COR-L47 (cell line): ENCODE measurements at regions not wholly inside any gene's neighbourhood (a gene's known extent, or its start where the extent isn't known, plus 50 kb on each side); places are given as distances from the start of the nearest gene placed in this dataset.
"Not testable (repeated sequence)": the region's sequence is repeated elsewhere in the genome, so short reads cannot be mapped to it uniquely, and the experiment has no call there.

ENCODE experiments used
- DNase-seq: peaks from one replicate; lab custom pipeline; 2025; lab: John Stamatoyannopoulos, UW

GRCh38 chr6:11326116-11326515 is 93.6 kb upstream of the NEDD9 start:
- DNase-seq, result no peak

- DNase-seq, result no peak
These were observed 92.1 kb upstream of the NEDD9 start for GRCh38 chr6:11324453-11325015.

- DNase-seq, result no peak
These were observed 91.4 kb upstream of the NEDD9 start for GRCh38 chr6:11323666-11324452.

GRCh38 chr6:11322252-11322885 is 89.9 kb upstream of the NEDD9 start:
- no peak for DNase-seq

GRCh38 chr6:11320914-11321597 is 88.6 kb upstream of the NEDD9 start:
- DNase-seq, result no peak

- DNase-seq, result no peak
These were observed 86.7 kb upstream of the NEDD9 start for GRCh38 chr6:11318835-11319813.

- DNase-seq, result no peak
These were observed 85.7 kb upstream of the NEDD9 start for GRCh38 chr6:11317885-11318771.

GRCh38 chr6:11315743-11316437 is 83.4 kb upstream of the NEDD9 start:
- no peak for DNase-seq

- DNase-seq, result no peak
These were observed 80.7 kb upstream of the NEDD9 start for GRCh38 chr6:11313207-11313606.

GRCh38 chr6:11311970-11312369 is 79.5 kb upstream of the NEDD9 start:
- no peak for DNase-seq

- DNase-seq, result no peak
These were observed 77.6 kb upstream of the NEDD9 start for GRCh38 chr6:11309947-11310665.

- no peak for DNase-seq
These were observed 74.8 kb upstream of the NEDD9 start for GRCh38 chr6:11307226-11307625.

- no peak for DNase-seq
These were observed 72.5 kb upstream of the NEDD9 start for GRCh38 chr6:11304946-11305345.

- not testable (repeated sequence) for DNase-seq
These were observed 67.5 kb upstream of the NEDD9 start for GRCh38 chr6:11299876-11300428.

- not testable (repeated sequence) for DNase-seq
These were observed 66.9 kb upstream of the NEDD9 start for GRCh38 chr6:11299421-11299784.

- peak; percentile 26 for DNase-seq
These were observed 66.4 kb upstream of the NEDD9 start for GRCh38 chr6:11298651-11299420.

GRCh38 chr6:11297376-11297729 is 64.9 kb upstream of the NEDD9 start:
- DNase-seq, result no peak
